HepG2 (cell line): ENCODE measurements at regions not wholly inside any gene's neighbourhood (a gene's known extent, or its start where the extent isn't known, plus 50 kb on each side); places are given as distances from the start of the nearest gene placed in this dataset.

Experiments used
- ATAC-seq: fragments of 200-7000 bp; cut with Tn5 transposase; 3 replicates; pipeline ENCODE4 v1.9.1; 2020; ENCODE audit warnings: mild to moderate bottlenecking, moderate library complexity
- BruUV-seq: library from RNA; stranded (reverse); fragments of 400-500 nt; replicated peaks from 2 replicates; lab custom pipeline; 2021; lab: Mats Ljungman, UMichigan
- CTCF ChIA-PET: fragments of 300-600 bp; formaldehyde crosslinking; extraction: SDS; loops from one replicate; lab custom pipeline; 2021; ENCODE audit warnings: low total read pairs, inconsistent platforms, low intra/inter-chr PET ratio; lab: Yijun Ruan, JAX
- POLR2A ChIA-PET: fragments of 350-600 bp; sonication (Branson Sonifier 250); formaldehyde crosslinking; loops from one replicate; lab custom pipeline; 2020; ENCODE audit warnings: antibody characterized with exemption, inconsistent platforms; lab: Yijun Ruan, JAX
- DNase-seq: peaks from one replicate; pipeline ENCODE4 v3.0.0-alpha.2; 2015; ENCODE audit warnings: low spot score
- FAIRE-seq: peaks from 3 replicates; lab custom pipeline; 2011; peaks lifted over from hg19 to GRCh38; lab: Jason Lieb, UNC
- H2AFZ ChIP-seq: one replicate; pipeline ENCODE4 v1.6.1; 2011; ENCODE audit warnings: low read length, inconsistent platforms
- H3K27ac ChIP-seq: fragments of 300-600 bp; 3 replicates; pipeline ENCODE4 v1.8.0; 2011; ENCODE audit warnings: mixed run types, mild to moderate bottlenecking, mixed read lengths, low read length, inconsistent platforms; ENCODE audit not compliant: insufficient read depth; ENCODE audit errors: extremely low read length
- H3K27me3 ChIP-seq, 2 experiments: fragments of 200-600 bp in 1 of 2; 2 replicates in 1 of 2; 3 replicates in 1 of 2; pipeline versions ENCODE4 v1.6.0 to v1.8.0; 2011; ENCODE audit warnings: low read length in 2 of 2, mild to moderate bottlenecking in 2 of 2, moderate library complexity in 2 of 2, inconsistent platforms in 1 of 2; ENCODE audit not compliant: insufficient read depth in 2 of 2, control insufficient read depth in 1 of 2
- H3K36me3 ChIP-seq, 2 experiments: fragments of 200-600 bp in 1 of 2; replicated peaks in 1 of 2; 2 replicates in 1 of 2; 3 replicates in 1 of 2; pipeline versions ENCODE4 v1.5.1 to v1.8.0; 2011; ENCODE audit warnings: low read length in 2 of 2, inconsistent platforms in 1 of 2; ENCODE audit not compliant: insufficient read depth in 2 of 2, control insufficient read depth in 1 of 2
- H3K4me1 ChIP-seq: 2 replicates; pipeline ENCODE4 v1.5.1; 2012; ENCODE audit warnings: low read length, inconsistent platforms; ENCODE audit not compliant: insufficient read depth
- H3K4me2 ChIP-seq: 2 replicates; pipeline ENCODE4 v1.6.0; 2011; ENCODE audit warnings: low read depth, low read length, inconsistent platforms
- H3K4me3 ChIP-seq, 3 experiments: fragments of 200-600 bp in 1 of 3; sonication (generic), shearing (Covaris generic) in 1 of 3; replicated peaks in 1 of 3; 2 replicates each; pipeline ENCODE4 v1.5.1; 2011 to 2016; ENCODE audit warnings: low read length in 3 of 3, inconsistent platforms in 2 of 3, low read depth in 2 of 3, mild to moderate bottlenecking in 2 of 3, control low read depth in 1 of 3, mixed read lengths in 1 of 3; ENCODE audit not compliant: insufficient read depth in 1 of 3
- H3K79me2 ChIP-seq: one replicate; pipeline ENCODE4 v1.6.1; 2011; ENCODE audit warnings: low read length, inconsistent platforms; ENCODE audit not compliant: insufficient read depth
- H3K9ac ChIP-seq: 2 replicates; pipeline ENCODE4 v1.6.0; 2011; ENCODE audit warnings: mild to moderate bottlenecking, low read depth, low read length, inconsistent platforms; ENCODE audit not compliant: insufficient read depth
- H3K9me3 ChIP-seq: 2 replicates; pipeline ENCODE4 v1.5.1; 2012; ENCODE audit warnings: mild to moderate bottlenecking, low read length
- H4K20me1 ChIP-seq: 2 replicates; pipeline ENCODE4 v1.6.0; 2011; ENCODE audit warnings: inconsistent platforms, mild to moderate bottlenecking, low read length, moderate library complexity; ENCODE audit not compliant: insufficient read depth
- KLF11 ChIP-seq: IDR thresholded peaks from 2 replicates; pipeline ENCODE4 v1.6.1; 2016; ENCODE audit warnings: missing compliant biosample characterization
- NR2F1 ChIP-seq, 2 experiments: fragments of 450-650 bp in 1 of 2; formaldehyde crosslinking in 1 of 2; IDR thresholded peaks; 2 replicates each; pipeline versions ENCODE4 v1.5.0 to v1.6.1; 2016 to 2020; ENCODE audit warnings: mild to moderate bottlenecking in 1 of 2, missing compliant biosample characterization in 1 of 2, missing genetic modification reagents in 1 of 2, moderate library complexity in 1 of 2
- WGBS: methylation state at CpG from one replicate; pipeline ENCODE4 v1.1.6; 2017; ENCODE audit warnings: low lambda C conversion rate; 5-methylcytosine and 5-hydroxymethylcytosine counted together
- in situ Hi-C: cut with HindIII; loops from 2 replicates; pipeline ENCODE4 v1.10.0; 2017; ENCODE audit warnings: low pct_unique_long_range_greater_than_20kb; ENCODE audit not compliant: extremely low pct_ligation_motif_present
- intact Hi-C: fragments of 100-400 bp; cut with micrococcal nuclease; formaldehyde crosslinking; loops from one replicate; pipeline ENCODE4 v1.10.0; 2022; ENCODE audit not compliant: unreplicated experiment
- TF ChIP-seq, protein P1 (sequence below): sonication (generic); formaldehyde crosslinking; IDR thresholded peaks from 2 replicates; pipeline ENCODE4 v1.4.0; 2020; ENCODE audit warnings: missing genetic modification reagents, borderline replicate concordance
- TF ChIP-seq, protein P2 (sequence below): IDR thresholded peaks from 2 replicates; pipeline ENCODE4 v1.6.1; 2016; ENCODE audit warnings: missing genetic modification reagents, missing compliant biosample characterization
- TF ChIP-seq, protein P3 (sequence below): sonication (generic); formaldehyde crosslinking; IDR thresholded peaks from 2 replicates; pipeline ENCODE4 v1.4.0; 2020; ENCODE audit warnings: missing genetic modification reagents

DNA sequence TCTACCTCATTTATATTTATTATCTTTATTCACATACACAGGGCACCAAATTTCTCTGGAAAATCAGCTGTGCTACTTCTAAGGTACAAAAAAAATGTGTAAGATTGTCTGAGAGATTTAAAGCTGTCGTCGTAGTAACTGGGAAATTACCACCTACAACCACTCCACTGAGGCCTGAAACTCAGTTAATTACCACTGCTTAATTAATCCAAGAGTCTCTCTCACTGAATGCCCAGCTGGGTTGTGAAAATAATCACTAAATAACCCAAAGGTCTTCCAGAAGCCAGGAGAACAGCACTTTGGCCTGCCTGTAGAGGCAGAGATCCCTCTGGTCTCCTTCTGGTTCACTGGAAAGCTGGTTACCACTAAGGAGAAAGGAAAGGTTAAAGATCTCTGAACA lies 207.2 kb upstream of the TMPO start (continued):
- TF ChIP-seq, protein P1, sequence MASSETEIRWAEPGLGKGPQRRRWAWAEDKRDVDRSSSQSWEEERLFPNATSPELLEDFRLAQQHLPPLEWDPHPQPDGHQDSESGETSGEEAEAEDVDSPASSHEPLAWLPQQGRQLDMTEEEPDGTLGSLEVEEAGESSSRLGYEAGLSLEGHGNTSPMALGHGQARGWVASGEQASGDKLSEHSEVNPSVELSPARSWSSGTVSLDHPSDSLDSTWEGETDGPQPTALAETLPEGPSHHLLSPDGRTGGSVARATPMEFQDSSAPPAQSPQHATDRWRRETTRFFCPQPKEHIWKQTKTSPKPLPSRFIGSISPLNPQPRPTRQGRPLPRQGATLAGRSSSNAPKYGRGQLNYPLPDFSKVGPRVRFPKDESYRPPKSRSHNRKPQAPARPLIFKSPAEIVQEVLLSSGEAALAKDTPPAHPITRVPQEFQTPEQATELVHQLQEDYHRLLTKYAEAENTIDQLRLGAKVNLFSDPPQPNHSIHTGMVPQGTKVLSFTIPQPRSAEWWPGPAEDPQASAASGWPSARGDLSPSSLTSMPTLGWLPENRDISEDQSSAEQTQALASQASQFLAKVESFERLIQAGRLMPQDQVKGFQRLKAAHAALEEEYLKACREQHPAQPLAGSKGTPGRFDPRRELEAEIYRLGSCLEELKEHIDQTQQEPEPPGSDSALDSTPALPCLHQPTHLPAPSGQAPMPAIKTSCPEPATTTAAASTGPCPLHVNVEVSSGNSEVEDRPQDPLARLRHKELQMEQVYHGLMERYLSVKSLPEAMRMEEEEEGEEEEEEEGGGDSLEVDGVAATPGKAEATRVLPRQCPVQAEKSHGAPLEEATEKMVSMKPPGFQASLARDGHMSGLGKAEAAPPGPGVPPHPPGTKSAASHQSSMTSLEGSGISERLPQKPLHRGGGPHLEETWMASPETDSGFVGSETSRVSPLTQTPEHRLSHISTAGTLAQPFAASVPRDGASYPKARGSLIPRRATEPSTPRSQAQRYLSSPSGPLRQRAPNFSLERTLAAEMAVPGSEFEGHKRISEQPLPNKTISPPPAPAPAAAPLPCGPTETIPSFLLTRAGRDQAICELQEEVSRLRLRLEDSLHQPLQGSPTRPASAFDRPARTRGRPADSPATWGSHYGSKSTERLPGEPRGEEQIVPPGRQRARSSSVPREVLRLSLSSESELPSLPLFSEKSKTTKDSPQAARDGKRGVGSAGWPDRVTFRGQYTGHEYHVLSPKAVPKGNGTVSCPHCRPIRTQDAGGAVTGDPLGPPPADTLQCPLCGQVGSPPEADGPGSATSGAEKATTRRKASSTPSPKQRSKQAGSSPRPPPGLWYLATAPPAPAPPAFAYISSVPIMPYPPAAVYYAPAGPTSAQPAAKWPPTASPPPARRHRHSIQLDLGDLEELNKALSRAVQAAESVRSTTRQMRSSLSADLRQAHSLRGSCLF (CRISPR knock-in tag): no peak
- no peak for TF ChIP-seq KLF11

DNA sequence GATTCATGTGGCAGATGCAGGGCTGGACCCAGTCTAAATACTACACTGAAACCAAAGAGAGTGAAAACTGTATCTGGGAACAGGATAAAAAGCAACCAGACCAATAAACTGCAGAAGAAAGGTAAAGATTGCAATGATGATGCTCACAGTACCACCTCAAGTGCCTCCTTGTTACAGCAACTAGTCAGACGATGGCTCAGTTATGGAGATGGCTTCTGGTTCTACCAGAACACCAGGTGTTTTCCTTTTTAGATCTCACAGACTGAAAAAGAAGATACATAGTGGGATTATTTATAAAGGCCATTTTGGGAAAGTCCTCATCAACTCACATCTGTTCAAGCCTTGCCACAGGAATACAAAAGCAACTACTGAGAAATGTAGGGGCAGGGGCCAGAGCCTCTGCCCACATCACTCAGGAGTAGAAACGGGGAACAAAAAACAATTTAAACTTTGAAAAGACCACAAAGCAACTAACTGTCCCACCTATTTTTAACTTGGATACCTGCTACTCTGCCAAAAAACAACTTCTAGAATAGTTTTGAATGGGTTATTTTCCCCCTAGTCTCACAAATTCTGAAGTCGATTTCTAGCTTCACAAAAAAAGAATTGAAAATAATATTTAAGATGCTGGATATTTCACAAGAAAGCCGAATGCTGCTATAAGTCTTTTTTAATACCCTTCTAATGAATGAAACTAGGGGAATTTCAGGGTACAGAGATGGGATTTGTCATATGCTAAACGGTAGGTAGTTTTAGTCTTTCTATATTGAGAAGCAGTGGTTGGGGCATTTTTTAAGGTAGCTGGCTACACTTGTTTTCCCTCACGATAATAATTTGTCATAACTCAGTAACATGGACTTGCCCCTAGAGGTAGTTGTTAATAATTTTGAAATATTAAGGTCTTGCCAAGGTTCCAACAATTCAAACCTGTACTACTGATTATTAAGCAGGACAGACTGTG lies 197.2 kb upstream of the TMPO start:
- H3K9me3 ChIP-seq: no peaks in the 10 kb centered on the region
- ATAC-seq (no peak), DNase-seq (no peak), FAIRE-seq (no peak)
- H3K4me1 ChIP-seq: no peaks in the 10 kb centered on the region
- H3K36me3 ChIP-seq: no peaks in the 10 kb centered on the region
- no peak overlapping the region for H3K9ac ChIP-seq
- no peak overlapping the region for H2AFZ ChIP-seq
- no peaks in the 10 kb centered on the region for H3K27me3 ChIP-seq
- 7% methylated on average over 6 of the region's 6 CpGs for WGBS
- no peak overlapping the region for H3K4me3 ChIP-seq
- H4K20me1 ChIP-seq: no peaks in the 10 kb centered on the region
- H3K4me2 ChIP-seq: no peak overlapping the region
- TF ChIP-seq, protein P2, sequence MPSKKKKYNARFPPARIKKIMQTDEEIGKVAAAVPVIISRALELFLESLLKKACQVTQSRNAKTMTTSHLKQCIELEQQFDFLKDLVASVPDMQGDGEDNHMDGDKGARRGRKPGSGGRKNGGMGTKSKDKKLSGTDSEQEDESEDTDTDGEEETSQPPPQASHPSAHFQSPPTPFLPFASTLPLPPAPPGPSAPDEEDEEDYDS: no peak
- no peak for TF ChIP-seq NR2F1 (CRISPR knock-in tag; IDR thresholded peaks at IDR 0.05)
- TF ChIP-seq, protein P3, sequence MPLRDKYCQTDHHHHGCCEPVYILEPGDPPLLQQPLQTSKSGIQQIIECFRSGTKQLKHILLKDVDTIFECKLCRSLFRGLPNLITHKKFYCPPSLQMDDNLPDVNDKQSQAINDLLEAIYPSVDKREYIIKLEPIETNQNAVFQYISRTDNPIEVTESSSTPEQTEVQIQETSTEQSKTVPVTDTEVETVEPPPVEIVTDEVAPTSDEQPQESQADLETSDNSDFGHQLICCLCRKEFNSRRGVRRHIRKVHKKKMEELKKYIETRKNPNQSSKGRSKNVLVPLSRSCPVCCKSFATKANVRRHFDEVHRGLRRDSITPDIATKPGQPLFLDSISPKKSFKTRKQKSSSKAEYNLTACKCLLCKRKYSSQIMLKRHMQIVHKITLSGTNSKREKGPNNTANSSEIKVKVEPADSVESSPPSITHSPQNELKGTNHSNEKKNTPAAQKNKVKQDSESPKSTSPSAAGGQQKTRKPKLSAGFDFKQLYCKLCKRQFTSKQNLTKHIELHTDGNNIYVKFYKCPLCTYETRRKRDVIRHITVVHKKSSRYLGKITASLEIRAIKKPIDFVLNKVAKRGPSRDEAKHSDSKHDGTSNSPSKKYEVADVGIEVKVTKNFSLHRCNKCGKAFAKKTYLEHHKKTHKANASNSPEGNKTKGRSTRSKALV (CRISPR knock-in tag): no peak
- ChIA-PET CTCF (no interaction called here), POLR2A (no interaction called here)
- no peak overlapping the region for H3K27ac ChIP-seq
- no TSS peak for BruUV-seq
- intact Hi-C loops (no loop called here), in situ Hi-C loops (no loop called here)
- no peaks in the 10 kb centered on the region for H3K79me2 ChIP-seq
